ENCODE measurements at regions not wholly inside any gene's neighbourhood (a gene's known extent, or its start where the extent isn't known, plus 50 kb on each side); places are given as distances from the start of the nearest gene placed in this dataset.

- TF ChIP-seq EP300 (IDR thresholded peaks at IDR 0.05) = no peak
- no peak for TF ChIP-seq POLR2A (IDR thresholded peaks at IDR 0.05)
These were observed 388.6 kb upstream of the DPH6 start for GRCh38 chr15:35934383-35935049.
